Thymus (tissue), 11 donors: ENCODE measurements at regions not wholly inside any gene's neighbourhood (a gene's known extent, or its start where the extent isn't known, plus 50 kb on each side); places are given as distances from the start of the nearest gene placed in this dataset.
"Not testable (repeated sequence)": the region's sequence is repeated elsewhere in the genome, so short reads cannot be mapped to it uniquely, and the experiment has no call there.

Experiments used
- DNase-seq, 9 donors: peaks; one replicate each; pipeline ENCODE4 v3.0.0-alpha.2; 2013; ENCODE audit warnings: low spot score in 9 of 9, low read depth in 6 of 9, missing footprints in 1 of 9
- H3K27ac ChIP-seq, 2 donors: one replicate each; pipeline ENCODE4 v1.5.1; 2013; ENCODE audit warnings: control low read depth in 1 of 2, low read depth in 1 of 2, low read length in 1 of 2, mild to moderate bottlenecking in 1 of 2, moderate library complexity in 1 of 2
- H3K27me3 ChIP-seq, 2 donors: one replicate each; pipeline ENCODE4 v1.5.1; 2013; ENCODE audit warnings: low read length in 1 of 2; ENCODE audit not compliant: control insufficient read depth in 2 of 2, insufficient read depth in 1 of 2
- H3K36me3 ChIP-seq, 2 donors: one replicate each; pipeline ENCODE4 v1.5.1; 2013; ENCODE audit warnings: low read length in 1 of 2, mild to moderate bottlenecking in 1 of 2, moderate library complexity in 1 of 2; ENCODE audit not compliant: control insufficient read depth in 2 of 2, insufficient read depth in 2 of 2
- H3K4me1 ChIP-seq, 2 donors: one replicate each; pipeline ENCODE4 v1.5.1; 2013; ENCODE audit warnings: low read length in 2 of 2; ENCODE audit not compliant: control insufficient read depth in 2 of 2, insufficient read depth in 2 of 2
- H3K4me3 ChIP-seq, 2 donors: one replicate each; pipeline ENCODE4 v1.5.1; 2013; ENCODE audit warnings: low read length in 2 of 2, control low read depth in 1 of 2, mild to moderate bottlenecking in 1 of 2
- H3K9me3 ChIP-seq, 2 donors: one replicate each; pipeline ENCODE4 v1.5.1; 2013; ENCODE audit warnings: low read length in 1 of 2, mild to moderate bottlenecking in 1 of 2; ENCODE audit not compliant: control insufficient read depth in 2 of 2, insufficient read depth in 1 of 2
- WGBS: extraction: QIAGEN DNeasy Blood & Tissue Kit; methylation state at CpG from one replicate; pipeline ENCODE4 v1.1.7; 2013; 5-methylcytosine and 5-hydroxymethylcytosine counted together
- donor health status: healthy.

DNA sequence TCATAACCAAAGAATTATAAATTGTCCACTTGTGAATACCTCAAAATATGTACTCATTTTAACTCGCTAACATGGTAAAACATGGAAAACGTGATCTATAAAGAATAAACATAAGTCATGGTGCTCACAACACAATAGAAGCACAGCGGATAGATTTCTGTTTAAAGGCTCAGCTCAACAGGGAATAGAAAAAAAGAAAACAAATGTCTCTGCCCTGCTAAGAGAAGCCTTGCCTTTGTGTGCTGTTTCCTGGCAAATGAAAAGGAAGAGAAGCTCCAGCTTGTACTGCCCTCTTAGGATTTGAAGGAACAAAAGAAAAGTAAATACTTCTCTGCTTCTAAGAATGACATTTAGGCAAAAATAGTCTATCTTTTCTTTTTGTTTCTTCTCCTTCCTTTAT is 121.0 kb upstream of the KRR1 start:
- no peak for DNase-seq
- 94% methylated on average over 3 of the region's 3 CpGs for WGBS
- H3K9me3 ChIP-seq, result no peaks in the 10 kb centered on the region
- H3K27ac ChIP-seq, result no peak overlapping the region
- no peaks in the 10 kb centered on the region for H3K4me1 ChIP-seq
- H3K36me3 ChIP-seq, result no peaks in the 10 kb centered on the region
- H3K27me3 ChIP-seq, result no peaks in the 10 kb centered on the region
- no peak overlapping the region for H3K4me3 ChIP-seq

- H3K27me3 ChIP-seq, result no peaks in the 10 kb centered on the region
- H3K4me3 ChIP-seq, result no peak overlapping the region
- H3K4me1 ChIP-seq, result no peaks in the 10 kb centered on the region
- DNase-seq, result no peak
- H3K36me3 ChIP-seq, result no peaks in the 10 kb centered on the region
- WGBS, result 95% methylated on average over 5 of the region's 5 CpGs
- H3K27ac ChIP-seq, result no peak overlapping the region
- no peaks in the 10 kb centered on the region for H3K9me3 ChIP-seq
Measured at GRCh38 chr12:75631831-75632230, 120.4 kb upstream of the KRR1 start.

DNA sequence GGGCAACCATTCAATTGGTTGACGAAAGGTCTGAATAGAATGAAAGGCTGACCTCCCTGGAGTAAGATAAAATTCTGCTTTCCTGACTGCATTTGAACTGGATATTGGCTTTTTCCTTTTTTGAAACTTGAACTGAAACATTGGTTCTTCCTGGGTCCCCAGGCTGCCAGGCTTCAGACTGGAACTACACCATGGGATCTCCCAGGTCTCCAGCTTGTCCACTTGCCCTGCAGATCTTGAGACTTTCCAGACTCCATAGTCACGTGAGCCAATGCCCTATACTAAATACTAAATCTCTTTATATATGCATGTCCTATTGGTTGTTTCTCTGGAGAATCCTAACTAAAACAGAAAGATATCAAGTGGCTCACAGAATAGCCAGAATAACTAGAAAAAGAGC is 118.7 kb upstream of the KRR1 start:
- WGBS, result 95% methylated on average over 2 of the region's 2 CpGs
- no peak overlapping the region for H3K4me3 ChIP-seq

GRCh38 chr12:75628916-75629315 is 117.5 kb upstream of the KRR1 start:
- Histone ChIP-seq H3K27me3 (no peaks in the 10 kb centered on the region), H3K4me1 (no peaks in the 10 kb centered on the region), H3K36me3 (no peaks in the 10 kb centered on the region), H3K9me3 (no peaks in the 10 kb centered on the region), H3K27ac (no peak overlapping the region), H3K4me3 (no peak overlapping the region)
- DNase-seq, result no peak

More for the DNA sequence above, 118.7 kb upstream of the KRR1 start:
- Histone ChIP-seq H3K27me3 (no peaks in the 10 kb centered on the region), H3K4me1 (no peaks in the 10 kb centered on the region), H3K36me3 (no peaks in the 10 kb centered on the region), H3K27ac (no peak overlapping the region), H3K9me3 (no peaks in the 10 kb centered on the region)
- no peak for DNase-seq

DNA sequence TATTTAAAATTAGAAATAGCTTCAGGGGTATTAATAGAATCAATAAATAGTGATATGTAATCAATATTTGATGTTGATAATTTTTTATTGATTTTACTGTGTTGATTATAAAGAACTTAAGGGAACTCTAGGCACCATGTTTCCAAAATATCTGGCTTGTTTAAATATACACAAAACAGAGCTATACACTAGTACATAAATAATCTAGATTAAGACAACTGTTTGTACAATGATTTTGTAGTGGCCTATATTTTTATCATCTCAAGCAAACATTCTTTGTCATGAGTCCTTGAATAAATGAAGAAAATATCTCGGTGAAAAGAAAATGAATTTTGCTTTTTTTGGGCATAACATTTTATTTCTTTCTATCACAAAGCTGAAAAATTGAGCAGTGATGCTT is 117.1 kb upstream of the KRR1 start:
- H3K4me1 ChIP-seq, result no peaks in the 10 kb centered on the region
- no peak for DNase-seq
- no peaks in the 10 kb centered on the region for H3K27me3 ChIP-seq
- no peak overlapping the region for H3K4me3 ChIP-seq
- 97% methylated on average over 1 of the region's 1 CpG for WGBS
- no peak overlapping the region for H3K27ac ChIP-seq
- no peaks in the 10 kb centered on the region for H3K9me3 ChIP-seq
- H3K36me3 ChIP-seq, result no peaks in the 10 kb centered on the region

- H3K4me3 ChIP-seq, result no peak overlapping the region
- H3K4me1 ChIP-seq, result no peaks in the 10 kb centered on the region
- H3K36me3 ChIP-seq, result no peaks in the 10 kb centered on the region
- no peaks in the 10 kb centered on the region for H3K9me3 ChIP-seq
- no peak for DNase-seq
- H3K27me3 ChIP-seq, result no peaks in the 10 kb centered on the region
- 73% methylated on average over 4 of the region's 4 CpGs for WGBS
- no peak overlapping the region for H3K27ac ChIP-seq
Measured at GRCh38 chr12:75623631-75624154, 112.3 kb upstream of the KRR1 start.

- Histone ChIP-seq H3K36me3 (no peaks in the 10 kb centered on the region), H3K4me1 (no peaks in the 10 kb centered on the region), H3K27ac (no peak overlapping the region), H3K9me3 (no peaks in the 10 kb centered on the region), H3K27me3 (no peaks in the 10 kb centered on the region), H3K4me3 (no peak overlapping the region)
- 95% methylated on average over 1 of the region's 1 CpG for WGBS
- no peak for DNase-seq
Measured at GRCh38 chr12:75622492-75622891, 111.1 kb upstream of the KRR1 start.

- WGBS, result 96% methylated on average over 4 of the region's 4 CpGs
- H3K4me1 ChIP-seq, H3K9me3 ChIP-seq, DNase-seq, H3K4me3 ChIP-seq, H3K27me3 ChIP-seq, H3K27ac ChIP-seq, H3K36me3 ChIP-seq: not testable (repeated sequence)
Measured at GRCh38 chr12:75614396-75614795, 103.0 kb upstream of the KRR1 start.

GRCh38 chr12:75613981-75614380 is 102.6 kb upstream of the KRR1 start:
- H3K9me3 ChIP-seq, result no peaks in the 10 kb centered on the region
- no peaks in the 10 kb centered on the region for H3K4me1 ChIP-seq
- no peak for DNase-seq
- WGBS, result 97% methylated on average over 4 of the region's 4 CpGs
- H3K27ac ChIP-seq, result no peak overlapping the region
- no peak overlapping the region for H3K4me3 ChIP-seq
- no peaks in the 10 kb centered on the region for H3K36me3 ChIP-seq
- H3K27me3 ChIP-seq, result no peaks in the 10 kb centered on the region

DNA sequence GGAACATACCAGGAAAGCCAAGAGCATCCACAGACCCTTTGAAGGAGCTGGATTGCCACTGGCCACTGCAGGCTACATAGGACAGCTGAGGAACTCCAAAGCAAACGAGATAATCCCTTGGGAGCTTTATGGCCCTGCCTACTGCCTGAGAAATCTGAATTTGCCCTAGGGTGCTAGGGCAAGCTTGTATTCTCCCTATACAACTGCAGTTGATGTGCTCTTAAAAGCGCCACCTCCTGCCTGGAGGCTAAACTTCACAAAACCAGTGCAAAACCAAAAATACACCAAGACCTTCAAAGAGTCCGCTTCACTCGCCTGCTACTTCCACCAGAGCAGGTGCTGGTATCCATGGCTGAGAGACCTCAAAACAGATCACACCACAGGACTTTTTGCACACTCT is 99.6 kb upstream of the KRR1 start:
- Histone ChIP-seq H3K9me3 (no peaks in the 10 kb centered on the region), H3K4me3 (no peak overlapping the region), H3K27ac (no peak overlapping the region), H3K4me1 (no peaks in the 10 kb centered on the region), H3K36me3 (no peaks in the 10 kb centered on the region), H3K27me3 (no peaks in the 10 kb centered on the region)
- WGBS, result 94% methylated on average over 4 of the region's 4 CpGs
- DNase-seq, result no peak
